SK-N-SH (cell line): ENCODE measurements at regions not wholly inside any gene's neighbourhood (a gene's known extent, or its start where the extent isn't known, plus 50 kb on each side); places are given as distances from the start of the nearest gene placed in this dataset.

ENCODE experiments used
- CTCF ChIA-PET: fragments of 300-600, 350-600 bp; formaldehyde crosslinking; extraction: SDS; loops from one replicate; lab custom pipeline; 2021; lab: Yijun Ruan, JAX
- POLR2A ChIA-PET: fragments of 350-600 bp; sonication (Branson Sonifier 250); formaldehyde crosslinking; extraction: SDS; loops from one replicate; lab custom pipeline; 2020; ENCODE audit warnings: antibody characterized with exemption, inconsistent platforms; lab: Yijun Ruan, JAX
- DNase-seq: peaks from one replicate; pipeline ENCODE4 v3.0.0; 2012
- H2AFZ ChIP-seq: fragments of 200-600 bp; sonication (generic); 2 replicates; pipeline ENCODE4 v1.8.1; 2016; ENCODE audit warnings: antibody characterized with exemption, mild to moderate bottlenecking, low read depth
- H3F3A ChIP-seq: fragments of 200-600 bp; sonication (generic); replicated peaks from 2 replicates; pipeline ENCODE3; 2016; ENCODE audit warnings: antibody characterized with exemption, mild to moderate bottlenecking; ENCODE audit not compliant: insufficient read depth
- H3K27ac ChIP-seq, 2 experiments: fragments of 200-500 bp in 1 of 2; fragments of 200-600 bp in 1 of 2; sonication (Bioruptor generic) in 1 of 2; sonication (generic), shearing (Covaris generic) in 1 of 2; 2 replicates each; pipeline versions ENCODE4 v1.5.1 to v1.6.1; 2014 to 2016; ENCODE audit warnings: low read depth in 2 of 2, inconsistent platforms in 1 of 2, low read length in 1 of 2, mild to moderate bottlenecking in 1 of 2, mixed read lengths in 1 of 2
- H3K27me3 ChIP-seq: fragments of 200-600 bp; sonication (generic), shearing (Covaris generic); 2 replicates; pipeline ENCODE4 v1.6.1; 2016; ENCODE audit warnings: mixed run types; ENCODE audit not compliant: insufficient read depth
- H3K36me3 ChIP-seq, 2 experiments: fragments of 200-500 bp in 1 of 2; fragments of 200-600 bp in 1 of 2; sonication (Bioruptor generic) in 1 of 2; sonication (generic) in 1 of 2; replicated peaks in 1 of 2; 2 replicates each; pipeline versions ENCODE3 to v1.5.1; 2014 to 2016; ENCODE audit warnings: low read length in 1 of 2, mild to moderate bottlenecking in 1 of 2; ENCODE audit not compliant: insufficient read depth in 2 of 2, control insufficient read depth in 1 of 2
- H3K4me1 ChIP-seq, 2 experiments: fragments of 200-500 bp in 1 of 2; fragments of 200-600 bp in 1 of 2; sonication (Bioruptor generic) in 1 of 2; sonication (generic), shearing (Covaris generic) in 1 of 2; 2 replicates each; pipeline versions ENCODE4 v1.5.1 to v1.6.1; 2014 to 2016; ENCODE audit warnings: low read depth in 1 of 2, low read length in 1 of 2, mixed run types in 1 of 2; ENCODE audit not compliant: insufficient read depth in 2 of 2, control insufficient read depth in 1 of 2
- H3K4me2 ChIP-seq: fragments of 200-600 bp; sonication (generic), shearing (Covaris generic); 2 replicates; pipeline ENCODE4 v1.6.1; 2017; ENCODE audit warnings: mixed run types
- H3K4me3 ChIP-seq, 2 experiments: fragments of 200-500 bp in 1 of 2; fragments of 200-600 bp in 1 of 2; sonication (Bioruptor generic) in 1 of 2; sonication (generic), shearing (Covaris generic) in 1 of 2; 2 replicates each; pipeline versions ENCODE4 v1.5.1 to v1.8.1; 2014 to 2016; ENCODE audit warnings: low read depth in 2 of 2, inconsistent platforms in 1 of 2, low read length in 1 of 2, mild to moderate bottlenecking in 1 of 2, mixed read lengths in 1 of 2, moderate library complexity in 1 of 2
- H3K79me2 ChIP-seq: fragments of 200-600 bp; sonication (generic); 2 replicates; pipeline ENCODE4 v1.8.1; 2017; ENCODE audit warnings: mild to moderate bottlenecking; ENCODE audit not compliant: insufficient read depth
- H3K9ac ChIP-seq: fragments of 200-600 bp; sonication (generic); 2 replicates; pipeline ENCODE4 v1.6.1; 2017; ENCODE audit warnings: mixed run types
- H3K9me2 ChIP-seq: fragments of 200-600 bp; sonication (generic); 2 replicates; pipeline ENCODE4 v1.6.1; 2017; ENCODE audit warnings: mixed run types
- H3K9me3 ChIP-seq: fragments of 200-600 bp; sonication (generic); 2 replicates; pipeline ENCODE4 v1.6.1; 2017; ENCODE audit warnings: mixed run types, mild to moderate bottlenecking, moderate library complexity
- H4K20me1 ChIP-seq: fragments of 200-600 bp; sonication (generic); 2 replicates; pipeline ENCODE4 v1.6.1; 2017; ENCODE audit warnings: mild to moderate bottlenecking, mixed run types; ENCODE audit not compliant: insufficient read depth
- CHD2 ChIP-seq: fragments of 150-350 bp; IDR thresholded peaks from 2 replicates; pipeline ENCODE4 v1.6.1; 2018; ENCODE audit warnings: low read length; ENCODE audit not compliant: partially characterized antibody
- ELF1 ChIP-seq: IDR thresholded peaks from 2 replicates; pipeline ENCODE4 v1.4.0; 2012
- EP300 ChIP-seq, 2 experiments: IDR thresholded peaks; 2 replicates each; pipeline versions ENCODE4 v1.4.0 to v1.6.1; 2012; ENCODE audit warnings: borderline replicate concordance in 1 of 2, low read depth in 1 of 2, low read length in 1 of 2
- FOXJ3 ChIP-seq: sonication (generic); formaldehyde crosslinking; IDR thresholded peaks from 2 replicates; pipeline ENCODE4 v1.5.1; 2020; ENCODE audit warnings: mild to moderate bottlenecking, missing genetic modification reagents
- MXI1 ChIP-seq: IDR thresholded peaks from 2 replicates; pipeline ENCODE4 v1.6.1; 2012; ENCODE audit warnings: mild to moderate bottlenecking, low read depth, low read length, improper control_type of control experiment
- NRF1 ChIP-seq: IDR thresholded peaks from 2 replicates; pipeline ENCODE4 v1.6.1; 2012; ENCODE audit warnings: low read depth, mild to moderate bottlenecking, low read length
- WGBS: methylation state at CpG from one replicate; pipeline ENCODE4 v1.1.6; 2017; ENCODE audit warnings: low lambda C conversion rate; 5-methylcytosine and 5-hydroxymethylcytosine counted together
- TF ChIP-seq, protein P1 (sequence below): IDR thresholded peaks from 2 replicates; pipeline ENCODE4 v1.6.1; 2012; ENCODE audit warnings: mild to moderate bottlenecking, low read depth, low read length, moderate library complexity
- TF ChIP-seq, protein P2 (sequence below): fragments of 200-600 bp; sonication (generic); IDR thresholded peaks from 2 replicates; pipeline ENCODE4 v1.6.1; 2017; ENCODE audit warnings: antibody characterized with exemption, mild to moderate bottlenecking, moderate library complexity
- TF ChIP-seq, protein P3 (sequence below): IDR thresholded peaks from 2 replicates; pipeline ENCODE4 v1.4.0; 2012; ENCODE audit warnings: low read depth
- TF ChIP-seq, protein P4 (sequence below): IDR thresholded peaks from 2 replicates; pipeline ENCODE4 v1.4.0; 2012; ENCODE audit warnings: low read depth, borderline replicate concordance

DNA sequence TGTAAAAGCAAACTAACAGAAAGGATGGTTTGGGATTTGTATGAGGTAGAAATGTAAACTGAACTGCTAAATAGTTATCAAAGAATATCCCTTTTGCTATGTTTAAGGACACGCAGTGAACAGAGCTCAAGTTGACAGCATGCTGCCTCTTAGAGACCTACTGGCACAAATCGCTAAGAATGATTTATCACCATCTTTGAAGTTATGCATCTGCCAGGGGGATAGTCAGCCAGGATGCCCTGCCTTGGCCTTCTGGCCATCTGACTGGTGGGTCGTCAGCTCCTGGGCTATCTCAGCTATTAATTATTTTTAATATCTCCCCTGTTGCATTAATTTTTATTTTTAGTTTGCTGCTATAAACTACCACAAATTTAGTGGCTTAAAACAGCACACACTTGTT lies 334.8 kb upstream of the KAZN start:
- POLR2A ChIA-PET, result no interaction called here
- WGBS, result 5% methylated on average over 3 of the region's 3 CpGs
- CTCF ChIA-PET, result interaction anchor here (1.0 to 1.2 kb wide), 3 partner anchors 10 to 150 kb away, joined by 3 to 4 read pairs (median 3); no protein-coding TSS in a partner anchor

More for the DNA sequence above, 334.8 kb upstream of the KAZN start:
- H2AFZ ChIP-seq, result no peak overlapping the region
- H3K36me3 ChIP-seq, result no peaks in the 10 kb centered on the region
- DNase-seq, result peak; percentile 11
- no peaks in the 10 kb centered on the region for H4K20me1 ChIP-seq
- H3K4me2 ChIP-seq, result no peak overlapping the region
- H3K79me2 ChIP-seq, result no peaks in the 10 kb centered on the region
- no peaks in the 10 kb centered on the region for H3F3A ChIP-seq
- peak overlapping the region in 1 of 2 experiments; percentile 82; a peak in 2 of 4 replicates for H3K27ac ChIP-seq
- TF ChIP-seq EP300 (IDR thresholded peaks at IDR 0.05; ENCODE audit: borderline replicate concordance in 1 of 2, low read depth in 1 of 2, low read length in 1 of 2) (peak in 1 of 2 experiments; percentile 4; a peak in 1 of 4 replicates), MXI1 (peak; percentile 4; the same call in 1 of the 2 replicates), ELF1 (no peak), FOXJ3 (CRISPR knock-in tag) (no peak), NRF1 (no peak), CHD2 (no peak)
- TF ChIP-seq, protein P1, sequence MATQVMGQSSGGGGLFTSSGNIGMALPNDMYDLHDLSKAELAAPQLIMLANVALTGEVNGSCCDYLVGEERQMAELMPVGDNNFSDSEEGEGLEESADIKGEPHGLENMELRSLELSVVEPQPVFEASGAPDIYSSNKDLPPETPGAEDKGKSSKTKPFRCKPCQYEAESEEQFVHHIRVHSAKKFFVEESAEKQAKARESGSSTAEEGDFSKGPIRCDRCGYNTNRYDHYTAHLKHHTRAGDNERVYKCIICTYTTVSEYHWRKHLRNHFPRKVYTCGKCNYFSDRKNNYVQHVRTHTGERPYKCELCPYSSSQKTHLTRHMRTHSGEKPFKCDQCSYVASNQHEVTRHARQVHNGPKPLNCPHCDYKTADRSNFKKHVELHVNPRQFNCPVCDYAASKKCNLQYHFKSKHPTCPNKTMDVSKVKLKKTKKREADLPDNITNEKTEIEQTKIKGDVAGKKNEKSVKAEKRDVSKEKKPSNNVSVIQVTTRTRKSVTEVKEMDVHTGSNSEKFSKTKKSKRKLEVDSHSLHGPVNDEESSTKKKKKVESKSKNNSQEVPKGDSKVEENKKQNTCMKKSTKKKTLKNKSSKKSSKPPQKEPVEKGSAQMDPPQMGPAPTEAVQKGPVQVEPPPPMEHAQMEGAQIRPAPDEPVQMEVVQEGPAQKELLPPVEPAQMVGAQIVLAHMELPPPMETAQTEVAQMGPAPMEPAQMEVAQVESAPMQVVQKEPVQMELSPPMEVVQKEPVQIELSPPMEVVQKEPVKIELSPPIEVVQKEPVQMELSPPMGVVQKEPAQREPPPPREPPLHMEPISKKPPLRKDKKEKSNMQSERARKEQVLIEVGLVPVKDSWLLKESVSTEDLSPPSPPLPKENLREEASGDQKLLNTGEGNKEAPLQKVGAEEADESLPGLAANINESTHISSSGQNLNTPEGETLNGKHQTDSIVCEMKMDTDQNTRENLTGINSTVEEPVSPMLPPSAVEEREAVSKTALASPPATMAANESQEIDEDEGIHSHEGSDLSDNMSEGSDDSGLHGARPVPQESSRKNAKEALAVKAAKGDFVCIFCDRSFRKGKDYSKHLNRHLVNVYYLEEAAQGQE, result no peak
- TF ChIP-seq, protein P2, sequence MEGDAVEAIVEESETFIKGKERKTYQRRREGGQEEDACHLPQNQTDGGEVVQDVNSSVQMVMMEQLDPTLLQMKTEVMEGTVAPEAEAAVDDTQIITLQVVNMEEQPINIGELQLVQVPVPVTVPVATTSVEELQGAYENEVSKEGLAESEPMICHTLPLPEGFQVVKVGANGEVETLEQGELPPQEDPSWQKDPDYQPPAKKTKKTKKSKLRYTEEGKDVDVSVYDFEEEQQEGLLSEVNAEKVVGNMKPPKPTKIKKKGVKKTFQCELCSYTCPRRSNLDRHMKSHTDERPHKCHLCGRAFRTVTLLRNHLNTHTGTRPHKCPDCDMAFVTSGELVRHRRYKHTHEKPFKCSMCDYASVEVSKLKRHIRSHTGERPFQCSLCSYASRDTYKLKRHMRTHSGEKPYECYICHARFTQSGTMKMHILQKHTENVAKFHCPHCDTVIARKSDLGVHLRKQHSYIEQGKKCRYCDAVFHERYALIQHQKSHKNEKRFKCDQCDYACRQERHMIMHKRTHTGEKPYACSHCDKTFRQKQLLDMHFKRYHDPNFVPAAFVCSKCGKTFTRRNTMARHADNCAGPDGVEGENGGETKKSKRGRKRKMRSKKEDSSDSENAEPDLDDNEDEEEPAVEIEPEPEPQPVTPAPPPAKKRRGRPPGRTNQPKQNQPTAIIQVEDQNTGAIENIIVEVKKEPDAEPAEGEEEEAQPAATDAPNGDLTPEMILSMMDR, result no peak
- TF ChIP-seq, protein P3, sequence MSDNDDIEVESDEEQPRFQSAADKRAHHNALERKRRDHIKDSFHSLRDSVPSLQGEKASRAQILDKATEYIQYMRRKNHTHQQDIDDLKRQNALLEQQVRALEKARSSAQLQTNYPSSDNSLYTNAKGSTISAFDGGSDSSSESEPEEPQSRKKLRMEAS, result no peak
- TF ChIP-seq, protein P4, sequence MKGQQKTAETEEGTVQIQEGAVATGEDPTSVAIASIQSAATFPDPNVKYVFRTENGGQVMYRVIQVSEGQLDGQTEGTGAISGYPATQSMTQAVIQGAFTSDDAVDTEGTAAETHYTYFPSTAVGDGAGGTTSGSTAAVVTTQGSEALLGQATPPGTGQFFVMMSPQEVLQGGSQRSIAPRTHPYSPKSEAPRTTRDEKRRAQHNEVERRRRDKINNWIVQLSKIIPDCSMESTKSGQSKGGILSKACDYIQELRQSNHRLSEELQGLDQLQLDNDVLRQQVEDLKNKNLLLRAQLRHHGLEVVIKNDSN, result no peak
- H3K9me3 ChIP-seq, result no peaks in the 10 kb centered on the region
- no peaks in the 10 kb centered on the region for H3K9me2 ChIP-seq
- H3K4me3 ChIP-seq, result no peak overlapping the region
- no peak overlapping the region for H3K9ac ChIP-seq
- H3K4me1 ChIP-seq, result peaks cover 0 to 12% of the 10 kb centered on the region in 2 experiments; a peak in 3 of 4 replicates
- no peaks in the 10 kb centered on the region for H3K27me3 ChIP-seq
